ENCODE measurements at regions not wholly inside any gene's neighbourhood (a gene's known extent, or its start where the extent isn't known, plus 50 kb on each side); places are given as distances from the start of the nearest gene placed in this dataset.
"Not testable (repeated sequence)": the region's sequence is repeated elsewhere in the genome, so short reads cannot be mapped to it uniquely, and the experiment has no call there.

DNA sequence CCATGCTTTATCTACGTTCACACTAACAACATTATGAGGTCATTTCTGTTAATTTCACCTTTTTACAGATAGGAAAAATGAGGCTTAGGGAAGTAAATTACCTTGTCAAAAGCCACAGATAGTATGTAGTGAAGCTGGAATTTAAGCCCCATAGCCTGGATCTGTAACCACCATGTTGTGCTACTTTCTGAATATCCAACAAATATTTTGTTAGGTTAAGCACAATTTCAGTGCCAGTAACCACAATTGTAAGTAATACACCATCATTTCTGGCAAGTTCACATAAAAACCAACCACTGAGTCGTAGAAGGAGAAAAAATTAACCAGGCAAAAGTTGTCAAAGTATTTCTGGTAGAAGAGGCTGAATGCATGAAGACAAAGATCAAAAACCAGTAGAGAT is 593.1 kb upstream of the CAMK1G start:
- Mint-ChIP-seq H3K27me3 (peaks cover 6% of the 10 kb centered on the region), H3K36me3 (peaks cover 2% of the 10 kb centered on the region), H3K4me1 (peaks cover 14% of the 10 kb centered on the region), H3K27ac (no peak overlapping the region), H3K9me3 (peaks cover 11% of the 10 kb centered on the region), H3K4me3 (no peak overlapping the region)
- POLR2A ChIA-PET, result no interaction called here
- ATAC-seq (ENCODE audit: low read depth) (no peak), DNase-seq (no peak)

DNA sequence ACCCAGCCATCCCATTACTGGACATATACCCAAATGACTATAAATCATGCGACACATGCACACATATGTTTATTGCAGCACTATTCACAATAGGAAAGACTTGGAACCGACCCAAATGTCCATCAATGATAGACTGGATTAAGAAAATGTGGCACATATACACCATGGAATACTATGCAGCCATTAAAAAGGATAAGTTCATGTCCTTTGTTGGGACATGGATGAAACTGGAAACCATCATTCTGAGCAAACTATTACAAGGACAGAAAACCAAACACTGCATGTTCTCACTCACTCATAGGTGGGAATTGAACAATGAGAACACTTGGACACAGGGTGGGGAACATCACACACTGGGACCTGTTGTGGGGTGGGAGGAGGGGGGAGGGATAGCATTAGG is 586.5 kb upstream of the CAMK1G start:
- ATAC-seq (ENCODE audit: low read depth); H3K4me1 Mint-ChIP-seq: not testable (repeated sequence)
- POLR2A ChIA-PET, result interaction anchor here (1.4 kb wide), 1 partner anchor 8 kb away, joined by 3 read pairs; no protein-coding TSS in a partner anchor

DNA sequence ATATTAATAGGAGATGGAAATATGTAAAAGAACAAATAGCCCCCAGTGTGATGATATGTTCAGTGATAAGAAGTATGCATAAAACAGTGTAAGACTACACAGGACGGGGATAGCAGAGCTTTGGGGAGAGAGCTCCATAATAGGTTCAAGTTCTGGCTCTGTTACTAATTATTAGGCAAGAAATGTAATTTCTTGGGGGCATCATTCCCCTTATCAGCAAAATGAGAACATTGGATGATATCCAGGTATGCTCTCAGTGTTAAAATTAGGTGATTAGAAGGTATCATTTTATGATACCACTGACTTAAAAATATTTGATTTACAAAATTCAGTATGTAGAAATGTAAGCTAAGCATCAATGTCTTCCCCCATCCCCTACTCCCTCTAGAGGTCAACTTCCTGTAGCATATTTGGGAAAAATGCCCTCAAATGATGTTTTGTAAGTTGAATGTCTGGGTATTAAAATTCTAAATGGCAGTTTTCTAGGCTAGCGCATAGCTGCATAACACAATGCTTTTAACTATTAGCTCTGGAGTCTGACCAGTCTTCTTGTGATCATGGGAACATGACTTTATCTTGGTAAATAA is 585.7 kb upstream of the CAMK1G start:
- no peak for ATAC-seq (ENCODE audit: low read depth)
- H3K4me3 Mint-ChIP-seq, result no peak overlapping the region
- DNase-seq, result no peak
- H3K9me3 Mint-ChIP-seq, result peaks cover 4% of the 10 kb centered on the region
- POLR2A ChIA-PET, result interaction anchor here (1.4 kb wide), 1 partner anchor 9 kb away, joined by 3 read pairs; no protein-coding TSS in a partner anchor
- peaks cover 13% of the 10 kb centered on the region for H3K27me3 Mint-ChIP-seq
- no peaks in the 10 kb centered on the region for H3K4me1 Mint-ChIP-seq
- no peak overlapping the region for H3K27ac Mint-ChIP-seq
- H3K36me3 Mint-ChIP-seq, result no peaks in the 10 kb centered on the region

More for the DNA sequence above, 586.5 kb upstream of the CAMK1G start:
- peaks cover 15% of the 10 kb centered on the region for H3K27me3 Mint-ChIP-seq
- H3K4me3 Mint-ChIP-seq, H3K36me3 Mint-ChIP-seq, H3K9me3 Mint-ChIP-seq, H3K27ac Mint-ChIP-seq, DNase-seq: not testable (repeated sequence)

DNA sequence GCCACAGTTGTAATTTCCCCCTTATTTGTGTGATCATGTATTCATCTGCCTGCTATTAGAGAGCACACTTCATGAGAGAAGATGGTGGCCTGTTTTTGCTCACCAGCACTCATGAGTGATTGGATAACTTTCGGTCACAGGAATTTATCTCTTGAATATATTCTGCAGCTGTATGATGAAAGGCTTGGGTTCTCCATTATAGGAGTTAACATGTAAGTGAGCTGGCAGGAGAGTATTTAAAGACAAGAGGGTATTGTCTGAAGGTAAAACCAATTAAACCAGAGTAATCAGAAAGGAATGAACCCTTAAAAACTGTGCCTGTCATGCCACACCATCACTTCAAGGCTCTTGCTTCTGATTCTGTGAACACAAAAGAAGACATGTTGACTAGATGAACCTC is 574.9 kb upstream of the CAMK1G start:
- Mint-ChIP-seq H3K36me3 (no peaks in the 10 kb centered on the region), H3K9me3 (no peaks in the 10 kb centered on the region), H3K4me3 (no peak overlapping the region), H3K4me1 (no peaks in the 10 kb centered on the region), H3K27me3 (peaks cover 13% of the 10 kb centered on the region), H3K27ac (no peak overlapping the region)
- POLR2A ChIA-PET, result no interaction called here
- no peak for ATAC-seq (ENCODE audit: low read depth)
- DNase-seq, result no peak

DNA sequence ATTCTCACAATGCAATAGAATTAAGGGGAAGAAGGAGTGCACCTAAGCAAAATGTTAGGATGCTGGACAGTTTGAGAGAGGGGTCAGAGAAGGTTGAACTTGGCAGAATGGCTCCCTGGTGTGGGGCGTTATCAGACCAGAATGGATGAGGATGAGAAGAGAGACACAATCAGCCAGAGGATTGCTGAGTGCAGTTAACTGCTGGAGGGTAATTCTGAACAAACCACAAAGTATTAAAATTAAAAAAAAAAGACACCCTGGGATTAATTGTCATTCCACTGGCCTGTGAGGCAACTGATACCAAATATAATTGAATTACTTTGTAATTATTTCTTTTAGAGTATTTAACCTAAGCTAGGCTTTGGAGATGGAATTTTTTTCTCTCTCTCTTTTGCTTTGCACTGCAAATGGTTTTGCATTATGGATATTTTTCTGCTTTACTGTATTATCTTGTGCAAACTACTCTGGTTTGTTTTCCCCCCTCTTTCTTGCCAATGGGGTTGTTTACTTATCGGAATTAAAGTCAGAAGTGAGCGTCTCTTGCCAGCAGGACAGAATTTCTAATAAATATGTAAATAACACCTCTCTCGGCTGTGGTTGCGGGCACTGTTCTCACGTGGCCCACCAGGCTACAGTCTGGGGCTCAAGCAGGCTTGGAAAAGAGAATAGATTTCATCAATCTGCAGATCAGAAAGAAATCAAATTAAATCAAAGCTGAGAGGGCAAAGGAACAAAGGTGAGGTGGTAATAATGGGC is 572.9 kb upstream of the CAMK1G start:
- no peaks in the 10 kb centered on the region for H3K9me3 Mint-ChIP-seq
- no peak overlapping the region for H3K27ac Mint-ChIP-seq
- POLR2A ChIA-PET, result no interaction called here
- peaks cover 9% of the 10 kb centered on the region for H3K27me3 Mint-ChIP-seq
- DNase-seq (no peak), ATAC-seq (ENCODE audit: low read depth) (no peak)
- H3K4me1 Mint-ChIP-seq, result no peaks in the 10 kb centered on the region
- no peak overlapping the region for H3K4me3 Mint-ChIP-seq
- no peaks in the 10 kb centered on the region for H3K36me3 Mint-ChIP-seq

DNA sequence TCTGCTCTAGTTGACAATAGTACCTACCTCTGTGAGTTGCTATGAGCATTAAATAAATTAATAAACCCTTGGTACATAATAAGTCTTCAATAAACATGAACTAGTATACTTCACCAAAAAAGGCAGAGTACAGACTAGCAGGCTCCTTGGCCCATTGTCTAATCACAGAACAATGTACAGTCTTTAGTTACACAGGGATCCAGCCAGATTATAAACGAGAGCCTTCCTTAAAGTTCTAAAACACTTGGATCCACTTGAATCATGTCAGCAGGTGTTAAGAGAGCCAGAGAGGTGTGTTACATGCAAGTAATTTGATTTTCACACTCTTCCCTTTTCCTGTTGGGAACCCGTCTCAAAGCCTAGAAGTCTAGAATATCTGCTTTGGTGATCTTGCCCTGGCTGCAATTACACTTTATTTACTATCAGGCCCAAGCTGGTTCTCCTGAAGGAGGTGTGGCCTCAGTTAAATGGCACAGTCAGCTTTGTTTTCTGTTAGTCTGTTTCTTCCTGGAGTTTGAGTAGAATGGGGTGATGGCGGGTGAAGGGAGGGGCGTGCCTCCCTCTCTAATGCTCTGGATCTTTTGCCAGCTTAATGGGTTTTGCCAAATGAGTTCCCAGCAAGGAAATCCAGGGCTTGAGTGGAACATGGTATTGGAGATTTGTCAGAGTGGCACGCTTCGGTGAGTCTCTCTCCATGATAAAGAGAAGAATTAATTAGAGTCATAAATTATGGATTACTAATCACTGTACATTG is 570.9 kb upstream of the CAMK1G start:
- DNase-seq (no peak), ATAC-seq (ENCODE audit: low read depth) (no peak)
- Mint-ChIP-seq H3K4me3 (no peak overlapping the region), H3K36me3 (no peaks in the 10 kb centered on the region), H3K27me3 (peaks cover 7% of the 10 kb centered on the region), H3K9me3 (no peaks in the 10 kb centered on the region), H3K4me1 (no peaks in the 10 kb centered on the region), H3K27ac (no peak overlapping the region)
- POLR2A ChIA-PET, result no interaction called here

DNA sequence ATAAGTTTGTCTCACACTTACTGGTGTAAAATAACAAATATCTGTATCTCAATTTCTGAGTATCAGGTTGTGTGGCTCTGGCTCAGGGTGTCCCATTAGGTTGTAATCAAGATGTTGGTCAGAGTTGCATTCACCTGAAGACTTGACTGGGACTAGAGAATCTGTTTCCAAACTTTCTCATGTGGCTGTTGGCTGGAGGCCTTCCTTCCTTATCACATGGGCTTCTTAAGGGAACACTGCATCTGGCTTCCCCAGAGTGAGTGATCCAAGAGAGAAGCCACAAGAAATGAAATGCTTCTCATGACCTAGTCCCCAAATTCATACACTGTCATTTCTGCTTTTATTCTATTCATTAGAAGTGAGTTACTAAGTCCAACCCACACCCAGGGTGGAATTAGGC is 568.4 kb upstream of the CAMK1G start:
- Mint-ChIP-seq H3K27me3 (peaks cover 6% of the 10 kb centered on the region), H3K9me3 (peaks cover 3% of the 10 kb centered on the region), H3K4me3 (no peak overlapping the region), H3K27ac (no peak overlapping the region), H3K36me3 (no peaks in the 10 kb centered on the region), H3K4me1 (no peaks in the 10 kb centered on the region)
- ATAC-seq (ENCODE audit: low read depth), result no peak
- POLR2A ChIA-PET, result no interaction called here
- no peak for DNase-seq

DNA sequence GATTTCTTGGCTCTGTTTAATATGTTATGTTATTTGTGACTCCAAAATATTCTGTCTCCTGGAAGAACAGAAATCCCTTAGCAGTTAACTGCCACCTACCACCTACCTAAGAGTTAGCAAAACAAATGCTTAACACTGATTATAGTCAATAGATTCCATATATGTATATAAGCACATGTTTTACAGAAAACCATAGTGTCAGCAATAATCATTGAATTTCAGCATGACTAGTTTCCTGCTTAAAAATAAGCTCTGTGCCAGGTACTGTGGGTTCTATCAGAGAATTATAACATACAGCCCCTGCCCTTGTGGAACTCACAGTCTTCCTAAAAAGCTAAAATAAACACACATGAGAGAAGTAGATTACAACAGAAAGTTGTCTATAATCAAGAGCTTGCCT is 561.9 kb upstream of the CAMK1G start:
- Mint-ChIP-seq H3K27me3 (peaks cover 3% of the 10 kb centered on the region), H3K4me1 (no peaks in the 10 kb centered on the region), H3K27ac (no peak overlapping the region), H3K36me3 (no peaks in the 10 kb centered on the region), H3K9me3 (peaks cover 5% of the 10 kb centered on the region), H3K4me3 (no peak overlapping the region)
- ATAC-seq (ENCODE audit: low read depth) (no peak), DNase-seq (no peak)
- POLR2A ChIA-PET, result no interaction called here

DNA sequence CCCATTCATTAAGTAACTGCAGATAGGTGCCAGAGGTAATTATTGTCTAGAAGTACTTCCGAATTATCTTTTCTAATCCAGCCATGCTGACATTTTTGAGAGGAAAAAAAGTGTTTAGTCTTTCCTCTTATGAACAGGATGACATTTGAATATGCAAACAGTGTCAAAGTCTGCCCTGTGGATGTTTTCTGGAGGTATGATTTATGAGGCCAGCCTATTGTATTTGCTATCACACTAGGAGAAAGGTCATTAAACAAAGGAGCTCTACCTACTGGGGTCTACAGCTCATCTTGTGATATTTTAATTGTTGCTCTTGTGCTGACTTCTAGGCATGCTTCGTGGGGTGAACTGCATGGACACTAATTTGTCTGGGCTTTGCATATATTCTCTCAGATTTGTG is 559.7 kb upstream of the CAMK1G start:
- Mint-ChIP-seq H3K27me3 (peaks cover 1% of the 10 kb centered on the region), H3K4me1 (no peaks in the 10 kb centered on the region), H3K36me3 (no peaks in the 10 kb centered on the region), H3K4me3 (no peak overlapping the region), H3K27ac (no peak overlapping the region), H3K9me3 (peaks cover 2% of the 10 kb centered on the region)
- DNase-seq, result no peak
- POLR2A ChIA-PET, result no interaction called here
- no peak for ATAC-seq (ENCODE audit: low read depth)

DNA sequence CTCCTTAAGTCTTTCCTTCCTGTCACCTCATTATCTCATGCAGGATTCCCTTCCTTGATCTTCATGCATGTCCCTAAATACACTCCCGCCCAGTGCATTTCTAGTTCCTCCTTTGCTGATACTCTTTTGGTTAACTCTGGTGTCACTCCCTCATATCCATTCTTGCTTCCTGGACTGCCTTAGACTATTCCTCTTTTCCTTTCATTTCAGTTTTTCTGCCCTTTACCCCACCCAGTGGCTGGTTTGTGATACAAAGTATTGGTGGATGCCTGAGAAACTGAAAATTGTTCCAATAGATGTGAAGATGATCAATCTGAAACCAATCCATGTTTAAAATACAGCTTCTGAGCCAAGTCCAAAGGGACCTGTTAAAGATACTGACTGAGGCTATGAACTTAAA is 553.8 kb upstream of the CAMK1G start:
- Mint-ChIP-seq H3K4me1 (no peaks in the 10 kb centered on the region), H3K36me3 (no peaks in the 10 kb centered on the region), H3K27ac (no peak overlapping the region), H3K9me3 (peaks cover 2% of the 10 kb centered on the region), H3K27me3 (peaks cover 1% of the 10 kb centered on the region), H3K4me3 (no peak overlapping the region)
- DNase-seq, result no peak
- POLR2A ChIA-PET, result no interaction called here
- ATAC-seq (ENCODE audit: low read depth), result no peak

DNA sequence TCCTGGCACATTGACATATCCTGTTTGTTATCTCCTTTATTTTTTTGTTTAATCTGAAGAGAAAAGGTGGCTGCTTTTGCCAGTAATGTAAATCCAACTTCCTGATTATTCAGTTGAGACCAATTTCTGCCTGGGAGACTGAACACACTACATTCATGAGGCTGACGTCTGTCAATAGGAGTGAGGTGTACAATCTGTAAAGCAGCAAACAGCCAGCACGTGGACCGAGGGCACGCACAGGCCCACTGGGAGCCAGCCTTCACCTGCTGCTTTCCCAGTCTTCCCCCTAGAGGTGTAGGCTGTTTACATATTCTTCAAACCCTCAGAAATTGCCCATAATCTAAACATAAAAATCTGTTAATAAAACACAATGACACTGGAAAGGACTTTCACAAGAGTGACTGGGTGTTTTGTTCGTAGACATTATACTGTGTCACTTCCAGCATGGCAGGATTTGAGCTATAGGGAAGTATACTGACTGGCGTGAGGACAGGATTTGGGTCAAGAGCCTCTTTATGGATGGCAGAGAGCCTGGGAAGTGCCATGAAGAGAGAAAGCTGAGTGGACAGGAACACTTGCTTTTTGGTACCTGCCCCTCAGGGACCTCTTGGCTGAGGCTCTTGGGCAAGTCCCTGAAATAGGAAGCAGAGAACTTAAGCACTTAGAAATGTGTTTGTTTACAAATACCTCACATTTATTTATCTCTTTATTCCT is 552.9 kb upstream of the CAMK1G start:
- no peak for DNase-seq
- Mint-ChIP-seq H3K27ac (no peak overlapping the region), H3K36me3 (no peaks in the 10 kb centered on the region), H3K4me1 (no peaks in the 10 kb centered on the region), H3K27me3 (peaks cover 1% of the 10 kb centered on the region), H3K9me3 (peaks cover 2% of the 10 kb centered on the region), H3K4me3 (no peak overlapping the region)
- POLR2A ChIA-PET, result no interaction called here
- ATAC-seq (ENCODE audit: low read depth), result no peak

DNA sequence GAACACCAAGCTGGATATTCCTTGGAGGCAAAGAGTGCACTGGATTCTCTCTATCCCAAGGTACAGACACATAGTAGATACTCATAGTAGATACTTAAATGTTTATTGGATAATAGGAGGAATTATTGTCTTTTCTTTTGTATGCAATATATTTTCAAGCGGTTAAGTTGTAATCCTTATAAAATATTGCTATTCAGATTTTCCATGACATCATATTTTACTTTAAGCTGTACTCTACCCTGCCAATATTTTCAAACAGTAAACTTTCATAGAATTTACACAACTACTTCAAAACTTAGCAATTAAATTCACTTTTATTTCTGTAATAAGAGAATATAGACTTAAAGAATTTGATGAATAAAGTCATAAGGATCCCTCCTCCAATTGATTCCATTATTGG is 546.5 kb upstream of the CAMK1G start:
- H3K27ac Mint-ChIP-seq, result no peak overlapping the region
- peaks cover 2% of the 10 kb centered on the region for H3K27me3 Mint-ChIP-seq
- H3K4me1 Mint-ChIP-seq, result no peaks in the 10 kb centered on the region
- H3K36me3 Mint-ChIP-seq, result no peaks in the 10 kb centered on the region
- H3K4me3 Mint-ChIP-seq, result no peak overlapping the region
- POLR2A ChIA-PET, result no interaction called here
- H3K9me3 Mint-ChIP-seq, result peaks cover 2% of the 10 kb centered on the region
- no peak for DNase-seq
- ATAC-seq (ENCODE audit: low read depth), result no peak

DNA sequence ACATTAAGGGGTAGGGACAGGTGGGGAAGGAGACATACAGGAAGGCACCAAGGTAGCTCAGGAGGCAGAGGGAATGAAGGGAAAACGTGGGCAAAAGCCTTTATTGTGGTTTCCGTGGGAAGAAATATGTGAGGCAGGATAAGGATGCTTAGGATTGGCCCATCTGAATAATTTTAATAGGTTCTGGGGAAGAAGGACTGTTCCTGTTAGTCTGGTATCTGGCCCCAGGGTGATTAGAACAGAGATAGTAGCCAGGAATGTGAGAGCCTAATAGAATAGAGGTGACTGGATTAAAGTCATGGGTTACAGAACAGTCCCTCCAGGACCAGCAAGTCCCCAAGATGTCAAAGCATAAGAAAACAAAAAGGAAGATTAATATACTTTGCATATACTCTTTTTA is 545.2 kb upstream of the CAMK1G start:
- Mint-ChIP-seq H3K27ac (no peak overlapping the region), H3K36me3 (no peaks in the 10 kb centered on the region), H3K9me3 (no peaks in the 10 kb centered on the region), H3K4me1 (no peaks in the 10 kb centered on the region), H3K27me3 (peaks cover 2% of the 10 kb centered on the region), H3K4me3 (no peak overlapping the region)
- ATAC-seq (ENCODE audit: low read depth) (no peak), DNase-seq (no peak)
- POLR2A ChIA-PET, result no interaction called here

Data from activated naive CD8-positive, alpha-beta T cell treated with anti-CD3 and anti-CD28 coated beads, Interleukin-2, amount 10 ng/mL, durations not matched to agents 7 days and 5 days (primary cell).